Suppressor macrophage (primary cell): ENCODE measurements at regions not wholly inside any gene's neighbourhood (a gene's known extent, or its start where the extent isn't known, plus 50 kb on each side); places are given as distances from the start of the nearest gene placed in this dataset.
"Not testable (repeated sequence)": the region's sequence is repeated elsewhere in the genome, so short reads cannot be mapped to it uniquely, and the experiment has no call there.

ENCODE experiments used
- DNase-seq, 4 experiments: peaks; one replicate each; pipeline ENCODE4 v3.0.0-alpha.2; 2020 to 2022

DNA sequence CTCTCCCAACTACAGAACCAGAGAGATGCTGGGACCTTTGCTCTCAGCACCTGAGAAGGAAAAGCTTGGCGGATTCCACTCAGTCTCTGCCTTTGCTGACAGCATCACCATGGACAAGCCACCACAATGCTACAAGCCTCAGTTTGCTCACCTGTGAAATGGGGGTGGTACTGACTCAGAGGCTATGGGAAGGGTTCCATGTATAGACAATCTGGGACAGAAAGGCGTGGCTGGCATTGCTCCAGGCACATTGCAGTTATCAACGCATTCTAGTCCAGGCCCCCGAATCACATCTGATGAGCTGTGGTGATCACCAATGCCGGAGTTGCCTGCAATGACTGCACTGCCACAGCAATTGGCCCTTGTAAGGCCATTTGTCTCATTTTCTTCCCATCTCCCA is 72.6 kb downstream of the ISX start:
- no peak for DNase-seq

DNA sequence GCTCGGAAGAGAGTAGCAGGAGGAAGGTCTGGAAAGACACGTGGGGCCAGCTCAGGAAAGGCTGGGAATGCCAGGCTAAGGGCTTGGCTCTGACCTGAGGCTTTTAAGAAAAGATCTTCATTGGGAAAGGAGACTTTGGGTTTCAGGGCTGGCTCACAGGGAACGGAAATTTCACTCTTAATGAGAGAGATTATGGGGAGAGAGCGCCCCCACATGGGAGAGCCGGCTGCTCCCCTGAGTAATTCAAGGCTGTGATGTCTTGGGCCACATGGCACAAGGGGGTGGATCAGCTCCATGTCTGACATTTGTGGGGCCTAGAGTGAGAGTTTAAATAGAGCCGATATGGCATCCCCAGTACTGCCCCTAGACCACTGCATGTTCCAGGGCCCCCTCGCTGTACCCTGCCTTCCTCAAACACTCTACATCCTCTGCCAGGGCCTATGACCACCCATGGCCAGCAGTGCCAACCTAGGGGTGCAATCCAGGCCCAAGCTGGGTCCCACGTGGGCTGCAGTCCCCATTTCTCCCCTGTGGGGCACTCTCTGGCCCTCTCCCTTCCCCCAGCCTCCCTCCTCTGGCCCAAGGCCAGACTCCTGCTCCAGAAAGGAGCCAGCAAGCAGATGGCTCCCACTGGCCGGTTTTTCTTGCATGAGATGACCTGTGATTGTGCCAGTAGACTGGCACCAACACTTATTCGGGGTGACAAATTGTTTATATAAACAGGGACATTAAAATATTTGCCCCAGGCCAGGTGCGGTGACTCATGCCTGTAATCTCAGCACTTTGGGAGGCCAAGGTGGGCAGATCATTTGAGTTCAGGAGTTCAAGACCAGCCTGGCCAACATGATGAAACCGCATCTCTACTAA is 75.2 kb downstream of the ISX start:
- peak in 1 of 4 experiments; percentile 20 for DNase-seq

DNA sequence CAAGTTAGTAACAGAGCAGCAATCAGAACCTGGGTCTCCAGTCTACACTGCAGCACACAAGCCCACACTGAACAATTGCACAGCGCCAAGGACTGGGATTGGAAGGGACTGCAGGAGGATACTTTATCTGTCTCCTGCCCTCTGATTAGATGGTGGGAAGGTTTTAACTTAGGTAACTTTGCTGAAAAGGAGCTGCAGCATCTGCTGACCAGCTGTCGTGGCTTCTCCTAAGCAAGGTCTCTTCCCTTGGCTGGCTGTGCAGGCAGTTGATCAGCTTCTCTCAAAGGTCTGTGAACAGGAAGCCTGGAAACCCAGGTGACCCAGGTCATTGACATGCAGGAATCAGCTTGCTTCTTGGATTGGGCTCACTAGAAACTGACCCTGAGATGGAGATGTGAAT is 82.4 kb downstream of the ISX start:
- DNase-seq: no peak

DNA sequence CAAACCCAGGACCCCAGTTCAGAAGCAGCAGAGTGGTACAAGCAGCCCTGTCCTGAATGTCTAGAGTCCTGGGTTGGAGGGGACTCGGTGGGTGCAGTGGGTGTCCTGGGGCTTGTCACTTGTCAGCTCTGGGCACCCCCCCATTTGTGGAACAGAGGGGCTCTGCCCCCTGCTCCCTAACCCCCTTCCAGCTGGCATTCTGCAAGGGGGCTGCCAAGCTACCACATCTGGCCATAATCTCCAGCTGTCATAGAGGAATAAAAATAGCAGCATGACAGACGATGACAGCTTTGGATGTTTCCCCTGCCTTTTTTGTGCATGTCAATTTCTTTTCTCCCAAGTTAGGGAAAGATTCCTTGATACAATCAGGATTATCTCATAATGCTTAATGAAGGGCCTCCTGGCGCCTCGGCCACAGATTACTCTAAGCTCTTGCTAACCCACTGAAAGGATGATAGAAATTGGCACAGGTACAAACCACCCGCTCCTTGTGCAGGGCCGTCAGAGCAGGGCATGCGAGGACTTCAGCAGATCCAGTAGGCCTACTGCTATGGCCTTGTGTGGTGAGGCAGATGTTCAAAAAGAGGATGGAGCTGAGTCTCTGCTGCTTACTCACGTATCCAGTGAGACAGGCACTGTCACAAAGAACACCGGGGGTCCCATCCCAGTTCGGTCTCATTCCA is 83.0 kb downstream of the ISX start:
- no peak for DNase-seq

DNA sequence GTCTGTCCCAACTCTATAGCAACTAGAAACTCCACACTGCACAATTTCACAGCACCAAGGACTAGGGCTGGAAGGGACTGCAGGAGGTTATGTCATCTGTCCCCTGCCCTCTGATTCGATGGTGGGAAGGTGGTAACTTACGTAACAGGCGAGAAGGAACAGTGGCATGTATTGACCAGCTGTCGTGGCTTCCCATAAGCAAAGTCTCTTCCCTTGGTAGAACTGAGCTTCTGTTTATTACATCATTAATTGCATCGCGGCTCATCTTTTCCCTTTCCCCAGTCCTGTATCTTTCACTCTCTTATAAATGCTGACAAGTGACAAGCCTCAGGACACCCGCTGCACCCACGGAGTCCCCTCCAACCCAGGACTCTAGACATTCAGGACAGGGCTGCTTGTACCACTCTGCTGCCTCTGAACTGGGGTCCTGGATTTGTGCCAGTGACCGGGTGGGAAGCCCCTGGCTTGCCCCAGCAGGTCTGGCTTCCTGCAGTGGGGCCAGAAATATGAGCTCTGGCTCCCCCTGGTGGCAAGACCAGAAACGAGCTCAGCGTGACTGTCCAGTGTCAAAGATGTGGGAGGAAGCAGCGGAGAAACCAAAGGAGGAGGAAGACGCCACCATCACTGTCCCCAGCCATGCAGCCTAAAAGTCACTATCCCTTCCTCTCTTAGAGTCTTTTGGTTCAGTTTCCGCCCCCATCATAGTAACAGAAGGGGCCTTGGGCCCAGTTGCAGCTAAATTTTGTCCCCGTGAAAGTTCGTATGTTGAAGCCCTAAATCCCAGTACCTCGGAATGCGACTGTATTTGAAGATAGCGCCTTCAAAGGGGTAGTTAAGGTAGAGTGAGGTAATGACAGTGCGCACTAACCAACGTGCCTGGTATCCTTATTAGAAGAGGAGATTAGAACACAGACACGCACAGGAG is 84.5 kb downstream of the ISX start:
- DNase-seq: peak; percentile 65 to 75 (median 72)

DNA sequence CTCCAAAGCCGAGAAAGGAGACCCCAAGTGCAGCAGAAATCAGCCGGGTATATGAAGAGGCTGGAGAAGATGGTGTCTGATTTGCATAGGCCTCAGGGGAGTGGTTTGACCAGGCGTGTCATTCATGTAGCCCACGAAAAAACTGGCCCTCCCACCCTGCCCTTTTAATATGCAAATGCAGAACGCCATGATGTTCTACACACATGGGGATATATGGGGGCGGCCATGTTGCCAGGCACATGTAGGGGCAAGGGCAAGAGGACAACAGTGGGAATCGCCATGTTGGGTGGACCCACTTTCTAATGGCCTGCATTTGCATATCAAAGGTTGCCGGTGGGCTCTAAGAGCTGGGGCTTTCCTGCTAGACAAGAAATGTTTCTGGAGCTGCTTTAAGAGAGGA is 86.4 kb downstream of the ISX start:
- DNase-seq: no peak

DNA sequence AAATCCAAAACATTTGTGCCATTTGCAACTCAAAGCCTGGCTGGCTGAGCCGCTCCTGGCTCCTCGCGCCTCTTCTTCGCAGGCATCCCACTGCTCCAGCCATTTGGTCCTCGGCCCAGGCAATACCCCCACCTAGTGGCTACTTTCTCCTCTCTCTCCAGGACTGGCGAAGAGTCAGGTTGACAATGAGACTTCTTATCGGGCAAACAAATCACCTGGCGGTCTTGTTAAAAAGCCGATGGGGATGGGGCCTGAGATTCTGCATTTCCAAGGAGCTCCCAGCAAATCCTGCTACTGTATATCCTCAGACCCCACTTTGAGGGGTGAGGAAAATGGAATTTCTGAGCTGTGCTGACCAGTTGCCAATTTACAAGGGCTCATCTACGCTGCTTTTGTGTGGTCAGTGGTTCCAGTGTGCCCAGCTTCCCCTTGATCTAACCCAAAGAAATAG is 89.0 kb downstream of the ISX start:
- peak; percentile 31 to 70 (median 50) for DNase-seq

DNA sequence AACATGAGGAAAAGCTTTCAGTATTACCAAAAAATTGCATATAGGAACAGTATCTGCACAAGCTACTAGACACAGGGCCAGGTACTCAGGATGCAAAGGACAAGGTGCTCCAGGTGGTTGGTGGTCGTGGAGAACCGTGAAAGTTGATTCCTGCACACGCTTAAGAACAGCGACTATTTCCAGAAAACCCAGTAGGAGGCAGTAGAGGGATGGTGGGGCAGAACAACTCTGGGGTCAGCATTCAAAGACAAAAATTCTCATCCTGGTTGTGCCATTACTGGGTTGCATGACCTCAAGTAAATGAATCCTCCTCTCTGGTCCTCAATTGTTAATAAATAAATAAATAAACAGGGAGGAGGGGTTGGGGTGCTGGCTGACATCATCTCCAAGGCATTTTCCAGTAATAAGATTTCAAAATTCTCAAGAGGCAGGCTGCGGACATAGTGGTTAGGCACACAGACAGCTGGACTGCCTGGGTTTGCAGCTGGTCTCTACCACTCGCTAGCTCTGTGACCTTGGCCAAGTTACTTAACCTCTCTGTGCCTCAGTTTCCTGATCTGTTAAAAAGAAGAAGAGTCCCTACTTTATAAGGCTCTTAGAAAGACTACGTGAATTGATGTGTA is 89.6 kb downstream of the ISX start:
- DNase-seq: no peak

DNA sequence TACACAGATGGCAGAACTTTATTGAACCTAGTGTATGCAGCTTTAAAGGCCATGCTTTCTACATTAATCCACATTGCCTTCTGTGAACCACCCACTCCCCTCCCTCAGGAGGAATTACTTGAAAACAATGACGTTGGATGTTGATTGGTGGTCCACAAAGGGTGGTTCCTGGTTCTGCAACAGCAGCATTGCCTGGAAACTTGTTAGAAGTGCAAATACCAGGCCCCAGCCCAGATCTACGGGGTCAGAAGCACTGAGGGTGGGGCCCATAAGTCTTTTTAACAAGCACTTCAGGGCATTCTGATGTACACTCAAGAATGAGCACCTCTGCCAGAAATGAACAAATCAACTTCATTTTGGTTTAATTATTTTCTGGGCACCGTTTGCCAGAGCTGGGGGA is 91.0 kb downstream of the ISX start:
- no peak for DNase-seq

DNA sequence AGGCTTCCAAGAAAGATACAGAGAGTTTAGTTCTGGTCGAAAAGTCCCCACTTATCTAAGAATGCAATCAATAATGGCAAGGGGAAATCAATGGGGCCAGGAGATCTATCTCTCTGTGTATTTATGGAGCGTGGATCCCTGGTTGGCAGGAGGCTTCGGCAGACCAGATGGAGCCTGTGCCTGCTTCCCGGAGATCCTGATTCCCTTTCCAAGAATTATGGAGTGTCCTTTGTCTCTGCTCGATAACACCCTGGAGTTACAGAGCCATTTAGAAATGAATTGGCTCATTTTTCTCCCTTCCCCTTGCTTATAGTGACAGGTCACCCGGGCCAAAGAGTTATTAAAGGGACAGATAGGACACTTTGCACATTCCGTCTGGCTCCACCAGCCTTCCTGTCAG is 92.4 kb downstream of the ISX start:
- no peak for DNase-seq

DNA sequence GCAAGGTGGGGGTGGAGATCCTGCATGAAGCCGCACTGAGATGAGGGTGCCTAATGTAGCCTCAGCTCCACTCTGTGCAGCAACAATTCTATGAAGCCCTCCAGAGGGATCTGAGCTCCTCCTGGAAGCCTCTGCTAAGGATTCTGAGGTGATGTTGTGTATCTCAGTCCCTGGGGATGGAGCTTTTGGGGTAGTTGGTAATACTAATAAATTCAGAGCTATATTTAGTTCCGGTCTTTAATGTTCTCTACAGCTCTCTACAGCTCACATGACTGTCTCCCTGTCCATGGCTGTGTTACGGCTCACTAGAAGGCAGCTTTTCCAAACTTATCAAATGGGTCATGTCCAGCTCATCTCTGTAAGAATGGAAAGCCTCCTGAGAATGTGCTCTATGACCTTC is 93.4 kb downstream of the ISX start:
- no peak for DNase-seq

DNA sequence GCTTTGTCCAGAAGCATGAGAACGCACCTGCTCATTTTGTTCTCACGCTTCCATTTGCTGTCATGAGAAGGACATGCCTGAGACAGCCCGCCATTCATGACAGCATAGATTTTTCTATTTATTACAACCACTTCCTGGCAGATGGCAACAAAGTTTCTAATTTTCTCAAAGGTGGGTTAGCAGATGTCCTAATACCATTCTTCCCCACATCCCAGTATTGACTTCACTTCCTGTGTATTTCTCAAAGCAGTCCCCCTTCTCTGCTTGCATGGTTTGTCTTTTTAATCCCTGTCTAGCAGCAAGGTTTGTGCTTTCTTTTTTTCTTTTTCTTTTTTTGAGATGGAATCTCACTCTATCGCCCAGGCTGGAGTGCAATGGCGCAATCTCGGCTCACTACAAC is 94.3 kb downstream of the ISX start:
- no peak for DNase-seq

DNA sequence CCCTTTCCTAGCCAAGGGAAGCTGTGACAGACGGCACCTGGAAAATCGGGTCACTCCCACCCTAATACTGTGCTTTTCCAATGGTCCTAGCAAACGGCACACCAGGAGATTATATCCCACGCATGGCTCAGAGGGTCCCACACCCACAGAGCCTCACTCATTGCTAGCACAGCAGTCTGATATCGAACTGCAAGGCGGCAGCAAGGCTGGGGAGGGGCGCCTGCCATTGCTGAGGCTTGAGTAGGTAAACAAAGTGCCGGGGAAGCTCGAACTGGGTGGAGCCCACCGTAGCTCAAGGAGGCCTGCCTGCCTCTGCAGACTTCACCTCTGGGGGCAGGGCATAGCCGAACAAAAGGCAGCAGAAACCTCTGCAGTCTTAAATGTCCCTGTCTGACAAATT is 91.4 kb upstream of the HMGXB4 start:
- DNase-seq: not testable (repeated sequence)

DNA sequence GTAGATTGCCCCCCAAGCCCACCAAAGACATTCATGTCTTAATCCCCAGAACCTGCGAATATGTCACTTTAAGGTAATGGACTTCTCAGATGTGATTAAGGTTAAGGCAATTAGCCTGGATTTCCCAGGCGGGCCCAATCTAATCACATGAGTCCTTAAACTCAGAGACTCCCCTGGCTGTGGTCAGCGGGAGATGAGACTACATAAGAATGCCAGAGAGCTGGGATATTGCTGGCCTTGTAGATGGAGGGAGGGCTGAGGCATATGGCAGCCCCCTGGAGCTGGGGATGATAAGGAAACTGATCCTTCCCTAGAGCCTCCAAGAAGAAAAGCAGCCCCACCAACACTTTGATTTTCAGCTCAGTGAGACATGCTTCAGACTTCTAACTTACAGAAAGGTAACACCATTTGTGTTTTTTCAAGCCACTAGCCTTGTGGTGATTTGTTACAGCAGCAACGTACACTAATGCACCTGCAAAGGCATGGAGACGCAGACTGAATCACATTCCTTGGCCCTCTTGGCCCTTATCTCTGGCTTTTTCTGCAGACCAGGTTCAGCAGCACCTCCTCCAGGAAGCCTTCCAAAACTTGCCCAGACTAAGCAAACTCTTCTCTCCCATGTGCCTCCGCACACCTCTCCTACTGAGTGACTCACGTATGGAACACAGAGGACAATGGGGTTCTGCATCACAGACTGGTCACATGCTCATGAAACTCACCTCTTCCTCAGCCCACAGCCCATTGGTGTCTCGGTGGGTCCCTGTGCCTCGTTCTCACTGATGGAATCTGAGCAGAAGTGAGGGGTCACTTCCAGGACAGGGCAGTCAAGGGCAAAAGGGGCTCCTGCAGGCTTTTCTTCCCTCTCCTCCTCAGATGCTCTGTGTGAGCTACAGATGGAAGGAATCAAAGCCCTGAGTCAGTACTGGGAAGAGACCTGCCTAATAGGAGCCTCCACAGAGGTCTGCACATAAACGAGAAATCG is 86.3 kb upstream of the HMGXB4 start:
- DNase-seq: no peak

DNA sequence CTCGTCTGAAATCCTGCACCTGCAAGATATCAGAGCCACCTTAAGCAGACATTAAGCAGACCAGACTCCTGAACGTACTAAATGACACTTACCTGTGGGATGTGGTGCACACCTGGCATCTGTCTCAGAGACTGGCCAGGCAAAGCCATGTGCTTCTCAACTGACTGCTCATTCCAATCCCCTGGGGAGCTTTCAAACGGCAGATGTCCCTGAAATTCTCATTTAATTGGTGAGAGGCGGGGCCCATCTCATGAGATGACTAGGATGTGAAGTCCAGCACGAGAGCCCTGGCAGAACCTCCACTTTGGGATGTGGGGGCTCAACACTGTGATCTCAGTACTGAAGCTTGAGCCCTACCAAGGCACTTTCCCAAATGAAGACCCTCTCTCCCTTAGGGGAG is 84.9 kb upstream of the HMGXB4 start:
- DNase-seq: no peak

DNA sequence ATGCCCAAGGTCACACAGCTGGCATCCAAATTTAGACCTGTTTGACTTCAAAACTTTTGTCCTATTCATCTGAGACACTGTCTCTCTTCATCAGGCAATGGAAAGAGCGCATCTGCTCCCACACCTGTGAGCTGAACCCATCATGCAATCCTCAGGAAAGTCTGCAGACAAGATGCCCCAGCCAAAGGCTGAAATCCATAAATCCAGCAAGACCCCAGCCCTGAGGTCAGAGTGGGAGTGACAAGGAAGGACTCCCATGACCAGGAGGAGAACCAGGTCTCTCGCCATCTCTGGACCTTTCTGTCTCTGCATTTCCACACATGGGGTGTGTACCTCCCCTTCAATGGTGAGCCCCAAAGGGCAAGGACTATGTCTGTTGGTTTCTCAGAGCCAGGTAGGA is 83.6 kb upstream of the HMGXB4 start:
- DNase-seq: no peak

DNA sequence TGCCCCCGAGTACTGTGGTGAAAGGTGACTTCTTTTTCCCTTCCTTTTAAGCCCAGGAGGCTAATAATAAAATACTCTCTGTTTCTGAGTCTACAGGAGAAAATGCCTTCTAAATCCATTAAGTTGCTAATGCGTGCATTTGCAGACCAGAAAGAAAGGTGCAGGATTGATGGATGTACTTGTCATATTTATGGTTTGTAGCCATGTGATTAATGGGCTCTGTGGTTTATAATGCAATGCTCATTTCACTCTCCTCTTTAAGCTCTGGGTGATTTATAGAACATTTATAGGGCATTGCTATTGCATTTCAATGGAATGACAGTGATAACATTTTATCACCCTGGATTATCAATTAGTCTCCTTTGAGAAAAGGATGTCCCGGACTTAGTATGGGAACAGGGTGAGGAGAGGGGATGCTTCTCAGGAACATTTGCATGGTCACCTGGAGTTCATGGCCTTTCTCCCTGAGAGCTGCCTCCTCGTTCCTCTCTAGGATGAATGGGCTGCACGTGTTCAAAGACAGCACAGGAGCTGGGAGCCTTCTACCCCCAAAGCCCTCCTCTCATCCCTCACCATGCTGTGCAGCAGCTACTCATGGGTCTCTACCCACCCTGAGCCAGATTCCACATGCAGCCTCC is 82.8 kb upstream of the HMGXB4 start:
- no peak for DNase-seq

DNA sequence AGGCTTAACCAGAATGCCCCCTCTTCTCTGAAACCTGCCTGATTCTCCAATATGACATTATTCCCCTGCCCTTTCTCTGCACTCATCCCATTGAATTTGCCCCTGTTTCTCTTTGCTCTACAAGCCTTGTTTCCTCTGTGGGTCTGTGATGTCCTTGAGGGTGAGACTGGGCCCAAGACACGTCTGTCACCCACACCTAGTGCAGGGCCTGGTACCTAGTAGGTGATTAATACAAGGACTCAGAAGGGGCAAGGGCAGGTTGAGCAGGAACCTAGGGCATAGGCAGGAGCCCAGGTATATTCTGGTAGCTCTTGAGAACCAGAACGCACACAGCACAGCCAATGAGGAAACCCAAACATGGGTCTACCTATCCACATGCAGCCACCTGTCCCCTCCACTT is 81.9 kb upstream of the HMGXB4 start:
- no peak for DNase-seq

DNA sequence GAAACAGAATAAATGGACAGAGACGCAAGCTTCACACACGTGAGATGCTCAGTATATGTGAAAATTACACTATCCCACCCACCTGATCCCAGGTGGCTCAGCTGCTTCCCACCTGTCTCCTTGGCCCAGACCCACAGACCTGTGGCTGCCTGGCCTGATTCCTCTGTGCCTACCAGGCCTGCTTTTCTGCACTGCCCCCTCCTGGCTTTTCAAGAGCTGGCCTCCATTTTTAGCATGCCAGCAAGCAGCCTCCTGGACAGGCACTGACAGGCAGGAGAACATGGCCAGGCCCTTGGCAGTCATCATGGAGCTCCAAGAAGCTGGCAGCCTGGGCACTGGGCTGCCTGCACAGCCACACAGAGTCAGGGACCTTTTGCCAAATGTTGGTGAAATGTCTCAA is 79.5 kb upstream of the HMGXB4 start:
- DNase-seq: no peak

DNA sequence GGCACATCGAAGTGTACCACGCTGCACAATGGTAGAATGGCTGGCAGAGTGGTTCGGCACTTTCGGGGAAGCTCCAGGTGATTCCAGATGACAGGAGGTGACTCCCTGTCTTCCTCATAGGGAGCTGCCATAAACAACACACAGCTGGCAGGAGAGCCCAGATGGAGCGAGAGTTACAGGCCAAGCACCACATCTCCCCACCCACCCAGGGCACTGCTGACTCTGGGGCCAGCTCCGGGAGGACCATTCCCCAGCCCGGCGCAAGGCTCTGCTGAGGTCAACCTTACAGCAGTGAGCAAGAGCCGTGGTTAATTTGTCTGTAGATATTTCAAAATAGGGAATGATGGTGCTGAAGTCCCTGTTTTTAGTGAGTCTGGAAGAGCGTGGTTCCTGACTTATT is 78.8 kb upstream of the HMGXB4 start:
- DNase-seq: no peak

DNA sequence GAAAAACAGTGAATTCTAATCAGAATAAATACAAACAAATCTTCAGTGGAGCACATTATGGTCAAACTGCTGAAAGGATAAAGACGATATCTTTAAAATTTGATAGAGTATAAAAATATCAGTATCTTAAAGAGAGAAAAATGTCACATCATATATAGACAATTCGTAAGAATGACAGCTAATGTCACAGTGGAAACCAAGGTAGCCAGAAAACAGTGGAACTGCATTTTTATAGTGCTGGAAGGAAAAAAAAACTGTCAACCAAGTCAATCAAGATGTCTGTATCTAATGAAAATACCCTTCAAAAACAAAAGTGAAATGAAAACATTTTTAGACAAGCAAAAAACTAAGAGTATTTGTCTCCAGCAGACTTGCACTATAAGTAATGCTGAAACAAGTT is 73.4 kb upstream of the HMGXB4 start:
- DNase-seq: no peak
